NCI-H345 treated with DMSO at 0.1 percent for 48 hours (cell line): ENCODE measurements at regions not wholly inside any gene's neighbourhood (a gene's known extent, or its start where the extent isn't known, plus 50 kb on each side); places are given as distances from the start of the nearest gene placed in this dataset.
"Not testable (repeated sequence)": the region's sequence is repeated elsewhere in the genome, so short reads cannot be mapped to it uniquely, and the experiment has no call there.

ENCODE experiments used
- DNase-seq: peaks from one replicate; lab custom pipeline; 2025; ENCODE audit not compliant: unreplicated experiment; lab: John Stamatoyannopoulos, UW

DNA sequence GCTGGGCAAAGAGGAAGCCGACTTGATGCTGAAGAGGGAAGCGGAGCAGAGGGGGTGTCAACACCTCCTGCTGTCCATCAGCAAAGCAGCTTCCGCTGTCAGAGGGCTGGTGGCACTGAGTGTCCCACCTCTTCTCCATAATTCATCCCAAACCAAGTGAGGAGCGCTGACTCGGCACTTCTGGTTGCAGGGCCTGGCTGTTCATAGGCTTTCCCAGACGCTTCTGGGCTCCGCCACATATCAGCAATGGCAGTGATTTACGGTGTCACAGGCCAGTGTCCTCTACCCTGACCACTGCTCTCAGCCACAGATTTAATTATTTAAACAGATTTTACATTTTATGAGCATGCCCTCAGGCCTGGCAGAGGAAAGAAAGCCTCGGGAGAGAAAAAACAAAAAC, 70.1 kb upstream of the TENM4 start:
- no peak for DNase-seq

GRCh38 chr11:79508461-79508860, 67.6 kb upstream of the TENM4 start:
- no peak for DNase-seq

DNA sequence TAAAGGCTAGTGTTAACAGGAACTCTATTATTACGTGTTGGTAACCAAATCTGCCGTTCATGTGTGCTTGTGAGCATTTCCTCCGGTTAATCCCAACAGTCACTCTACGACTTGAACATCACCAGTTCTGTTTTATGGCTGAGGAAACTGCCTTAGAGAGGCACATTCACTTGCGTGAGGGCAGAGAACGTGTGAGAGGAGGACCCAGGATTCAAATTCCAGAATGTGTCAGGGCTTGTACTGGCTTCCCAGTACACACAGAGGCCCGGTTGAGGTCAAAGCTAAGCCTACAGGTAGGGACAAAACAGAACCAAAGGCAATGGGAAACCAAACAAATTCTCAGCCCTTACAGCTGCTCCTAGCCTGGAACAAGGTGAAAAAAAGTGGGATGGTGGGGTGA, 66.9 kb upstream of the TENM4 start:
- no peak for DNase-seq

GRCh38 chr11:79506734-79507344, 66.0 kb upstream of the TENM4 start:
- no peak for DNase-seq

DNA sequence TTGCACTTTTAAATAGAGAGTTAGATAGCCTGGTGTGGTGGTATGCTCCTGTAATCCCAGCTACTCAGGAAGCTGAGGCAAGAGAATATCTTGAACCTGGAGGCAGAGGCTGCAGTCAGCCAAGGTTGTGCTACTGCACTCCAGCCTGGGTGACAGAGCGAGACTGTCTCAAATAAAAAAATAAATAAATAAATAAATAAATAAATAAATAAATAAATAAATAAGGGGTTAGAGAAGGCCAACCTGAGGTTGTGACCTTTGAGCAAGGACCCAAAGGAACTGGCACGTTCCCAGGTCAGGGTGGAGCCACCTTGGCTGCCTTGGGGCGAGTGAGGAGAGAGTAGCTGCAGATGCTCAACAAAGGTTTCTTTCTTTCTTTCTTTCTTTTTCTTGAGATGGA, 65.3 kb upstream of the TENM4 start:
- no peak for DNase-seq

- DNase-seq: no peak
Measured at GRCh38 chr11:79503028-79503427, 62.2 kb upstream of the TENM4 start.

- no peak for DNase-seq
Measured at GRCh38 chr11:79501707-79502106, 60.9 kb upstream of the TENM4 start.

- not testable (repeated sequence) for DNase-seq
Measured at GRCh38 chr11:79499929-79500328, 59.1 kb upstream of the TENM4 start.

DNA sequence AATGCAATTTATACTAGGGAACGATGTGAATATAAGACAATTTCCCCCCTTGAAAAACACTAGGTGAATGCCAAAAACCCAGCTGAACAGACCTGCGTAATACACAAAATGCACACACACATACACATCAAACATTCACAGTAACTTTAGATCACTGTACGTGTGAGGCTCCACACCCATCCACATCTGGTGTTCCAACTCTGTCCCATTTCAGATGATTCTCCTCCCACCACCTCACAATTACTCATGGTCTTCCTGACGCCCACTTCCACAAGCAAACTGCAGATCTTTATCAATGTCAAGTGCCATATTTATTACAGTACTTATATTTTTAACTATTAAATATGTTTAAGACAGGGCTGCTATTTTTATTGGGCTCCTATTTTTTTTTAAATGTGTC, 57.8 kb upstream of the TENM4 start:
- no peak for DNase-seq

DNA sequence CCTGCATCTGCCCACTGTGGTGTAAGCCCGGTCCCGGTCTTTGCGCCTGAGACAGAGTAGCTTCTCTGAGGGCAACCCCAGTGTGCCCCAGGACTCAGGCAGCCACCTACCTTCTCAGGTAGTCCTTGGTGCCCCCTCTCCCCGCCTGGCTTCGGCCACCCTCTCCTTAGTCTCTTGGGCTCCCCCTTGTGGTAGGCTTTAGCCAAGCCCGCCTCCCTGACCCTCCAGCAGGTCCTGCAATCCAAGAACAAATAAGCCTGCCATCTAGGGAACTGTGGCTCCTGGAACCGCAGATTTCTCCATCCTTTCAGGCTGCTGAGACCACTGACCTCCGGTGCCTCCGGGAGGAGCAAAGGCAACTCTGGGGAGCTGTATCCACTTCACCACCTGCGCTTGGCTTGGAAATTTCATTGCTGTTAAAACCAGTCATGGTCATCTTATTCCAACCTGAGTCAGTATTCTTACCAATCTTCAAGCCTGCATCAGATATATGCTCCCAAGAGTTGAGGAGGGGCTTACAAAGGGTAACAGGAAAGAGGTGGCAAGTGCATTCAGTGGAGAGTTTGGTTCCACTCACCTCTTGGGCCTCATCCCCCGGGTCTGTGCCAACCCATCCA, 52.8 kb upstream of the TENM4 start:
- DNase-seq: peak; percentile 17

DNA sequence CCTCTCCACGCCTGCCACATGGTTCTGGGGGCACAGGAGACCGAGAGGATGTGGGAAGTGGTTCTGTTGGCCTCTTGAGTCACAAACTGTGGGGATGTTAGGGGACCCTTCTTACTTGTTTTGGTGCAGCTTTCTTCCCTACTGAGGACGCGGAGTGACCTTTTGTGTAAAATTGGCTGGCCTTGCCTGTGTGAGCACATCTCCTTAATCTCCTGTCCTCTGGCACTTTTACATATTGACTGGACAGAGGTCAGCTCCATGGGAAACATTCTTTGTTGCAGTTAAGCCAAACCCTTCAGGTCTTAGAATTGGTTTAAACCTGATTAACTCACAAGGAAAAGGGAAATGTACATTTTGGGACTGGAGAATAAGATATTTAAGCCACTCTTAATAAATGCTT, 51.2 kb upstream of the TENM4 start:
- DNase-seq: no peak
